Keratinocyte (primary cell): ENCODE measurements at regions not wholly inside any gene's neighbourhood (a gene's known extent, or its start where the extent isn't known, plus 50 kb on each side); places are given as distances from the start of the nearest gene placed in this dataset.

Experiments used
- DNase-seq: peaks from one replicate; pipeline ENCODE4 v3.0.0-alpha.2; 2011; ENCODE audit warnings: low read depth, missing footprints, low spot score
- FAIRE-seq: peaks from 2 replicates; lab custom pipeline; 2011; peaks lifted over from hg19 to GRCh38; lab: Jason Lieb, UNC
- H2AFZ ChIP-seq: 2 replicates; pipeline ENCODE4 v1.6.0; 2012; ENCODE audit warnings: low read length, control low read depth, inconsistent platforms; ENCODE audit not compliant: control insufficient read depth
- H3K27ac ChIP-seq: 2 replicates; pipeline ENCODE4 v1.5.1; 2011; ENCODE audit warnings: low read length; ENCODE audit not compliant: control insufficient read depth, insufficient read depth
- H3K27me3 ChIP-seq: 3 replicates; pipeline ENCODE4 v1.6.0; 2011; ENCODE audit warnings: low read length; ENCODE audit not compliant: control insufficient read depth, insufficient read depth; ENCODE audit errors: extremely low read depth
- H3K36me3 ChIP-seq, 2 experiments: 2 replicates in 1 of 2; 3 replicates in 1 of 2; pipeline ENCODE4 v1.5.1; 2011; ENCODE audit warnings: low read length in 2 of 2, mild to moderate bottlenecking in 1 of 2; ENCODE audit not compliant: control insufficient read depth in 2 of 2, insufficient read depth in 2 of 2; ENCODE audit errors: extremely low read depth in 1 of 2
- H3K4me1 ChIP-seq: 3 replicates; pipeline ENCODE4 v1.5.1; 2011; ENCODE audit warnings: low read length; ENCODE audit not compliant: control insufficient read depth, insufficient read depth; ENCODE audit errors: extremely low read depth
- H3K4me2 ChIP-seq: 3 replicates; pipeline ENCODE4 v1.6.0; 2011; ENCODE audit warnings: low read depth, low read length; ENCODE audit not compliant: control insufficient read depth, insufficient read depth; ENCODE audit errors: extremely low read depth
- H3K4me3 ChIP-seq, 3 experiments: fragments of 200-600 bp in 1 of 3; sonication (generic) in 1 of 3; 2 replicates in 2 of 3; 3 replicates in 1 of 3; pipeline ENCODE4 v1.5.1; 2011 to 2016; ENCODE audit warnings: low read length in 3 of 3, mild to moderate bottlenecking in 3 of 3, control low read depth in 2 of 3, inconsistent platforms in 1 of 3, low read depth in 1 of 3, mixed read lengths in 1 of 3, mixed run types in 1 of 3, moderate library complexity in 1 of 3; ENCODE audit not compliant: control insufficient read depth in 2 of 3, insufficient read depth in 2 of 3; ENCODE audit errors: extremely low read depth in 1 of 3
- H3K79me2 ChIP-seq: 2 replicates; pipeline ENCODE4 v1.6.0; 2012; ENCODE audit warnings: low read length; ENCODE audit not compliant: control insufficient read depth, insufficient read depth
- H3K9ac ChIP-seq: 3 replicates; pipeline ENCODE4 v1.6.0; 2011; ENCODE audit warnings: low read length; ENCODE audit not compliant: control insufficient read depth, insufficient read depth; ENCODE audit errors: extremely low read depth
- H3K9me1 ChIP-seq: 3 replicates; pipeline ENCODE4 v1.6.0; 2011; ENCODE audit warnings: low read length; ENCODE audit not compliant: control insufficient read depth, insufficient read depth; ENCODE audit errors: extremely low read depth
- H3K9me3 ChIP-seq: 2 replicates; pipeline ENCODE4 v1.5.1; 2012; ENCODE audit warnings: low read depth, low read length; ENCODE audit not compliant: control insufficient read depth
- H4K20me1 ChIP-seq: 3 replicates; pipeline ENCODE4 v1.6.0; 2011; ENCODE audit warnings: low read length; ENCODE audit not compliant: control insufficient read depth, insufficient read depth; ENCODE audit errors: extremely low read depth
- CTCF ChIP-seq, 3 experiments: IDR thresholded peaks in 1 of 3; conservative IDR thresholded peaks in 1 of 3; optimal IDR thresholded peaks in 1 of 3; 2 replicates in 2 of 3; 3 replicates in 1 of 3; pipeline versions ENCODE3 to v1.5.1; 2011; ENCODE audit warnings: low read length in 3 of 3, mild to moderate bottlenecking in 3 of 3, moderate library complexity in 2 of 3, control low read depth in 1 of 3, inconsistent platforms in 1 of 3; ENCODE audit not compliant: insufficient read depth in 2 of 3; ENCODE audit errors: extremely low read depth in 1 of 3
- EZH2 ChIP-seq: IDR thresholded peaks from one replicate; pipeline ENCODE4 v1.6.1; 2012; ENCODE audit warnings: inconsistent platforms, mild to moderate bottlenecking, low read length, moderate library complexity
- dilution Hi-C: fragments of 300-500 bp; cut with MboI; formaldehyde crosslinking; loops from one replicate; pipeline ENCODE4 v1.7.0; 2020; ENCODE audit warnings: low sequenced_read_pairs; ENCODE audit not compliant: extremely low pct_ligation_motif_present

- FAIRE-seq (no peak), DNase-seq (no peak)
- Histone ChIP-seq H3K4me2 (no peak overlapping the region), H3K9me1 (no peaks in the 10 kb centered on the region), H2AFZ (no peak overlapping the region), H3K4me3 (no peak overlapping the region), H3K4me1 (no peaks in the 10 kb centered on the region), H3K9me3 (no peaks in the 10 kb centered on the region), H3K27me3 (no peaks in the 10 kb centered on the region), H4K20me1 (no peaks in the 10 kb centered on the region), H3K27ac (no peak overlapping the region), H3K9ac (no peak overlapping the region), H3K79me2 (no peaks in the 10 kb centered on the region), H3K36me3 (no peaks in the 10 kb centered on the region)
- no peak for TF ChIP-seq CTCF (optimal IDR thresholded peaks at IDR 0.05 in 1 of 3, IDR thresholded peaks at IDR 0.05 in 1 of 3, conservative IDR thresholded peaks at IDR 0.05 in 1 of 3; ENCODE audit: extremely low read depth in 1 of 3, insufficient read depth in 2 of 3, low read length in 3 of 3)
- TF ChIP-seq EZH2, result no peak
- dilution Hi-C loops, result no loop called here
Observed at GRCh38 chr15:37298271-37298670, 197.9 kb upstream of the MEIS2 start.

GRCh38 chr15:37339437-37339836 lies 239.1 kb upstream of the MEIS2 start:
- dilution Hi-C loops, result no loop called here
- DNase-seq (no peak), FAIRE-seq (no peak)
- no peaks in the 10 kb centered on the region for H4K20me1 ChIP-seq
- no peaks in the 10 kb centered on the region for H3K9me3 ChIP-seq
- no peaks in the 10 kb centered on the region for H3K4me1 ChIP-seq
- TF ChIP-seq EZH2 (no peak), CTCF (optimal IDR thresholded peaks at IDR 0.05 in 1 of 3, IDR thresholded peaks at IDR 0.05 in 1 of 3, conservative IDR thresholded peaks at IDR 0.05 in 1 of 3; ENCODE audit: extremely low read depth in 1 of 3, insufficient read depth in 2 of 3, low read length in 3 of 3) (no peak)
- no peak overlapping the region for H3K4me2 ChIP-seq
- H3K4me3 ChIP-seq, result no peak overlapping the region
- H3K27ac ChIP-seq, result no peak overlapping the region
- no peaks in the 10 kb centered on the region for H3K9me1 ChIP-seq
- H3K27me3 ChIP-seq, result no peaks in the 10 kb centered on the region
- no peaks in the 10 kb centered on the region for H3K36me3 ChIP-seq
- no peak overlapping the region for H3K9ac ChIP-seq
- H2AFZ ChIP-seq, result no peak overlapping the region
- H3K79me2 ChIP-seq, result no peaks in the 10 kb centered on the region
